ENCODE measurements at regions not wholly inside any gene's neighbourhood (a gene's known extent, or its start where the extent isn't known, plus 50 kb on each side); places are given as distances from the start of the nearest gene placed in this dataset.

- TF ChIP-seq POLR2A (IDR thresholded peaks at IDR 0.05) (no peak), CTCF (IDR thresholded peaks at IDR 0.05) (no peak)
These were observed 342.1 kb downstream of the PRR16 start for GRCh38 chr5:120806202-120806601.

Measured in Peyer's patch (tissue), 4 donors.